Right cardiac atrium (tissue), 5 donors: ENCODE measurements at regions not wholly inside any gene's neighbourhood (a gene's known extent, or its start where the extent isn't known, plus 50 kb on each side); places are given as distances from the start of the nearest gene placed in this dataset.

Source experiments
- ATAC-seq, 2 donors: fragments of 200-7000 bp; cut with Tn5 transposase; one replicate each; pipeline versions ENCODE4 v1.8.0 to v1.9.1; 2020; ENCODE audit warnings: moderate library complexity in 2 of 2, mild to moderate bottlenecking in 1 of 2
- DNase-seq, 3 donors: peaks; one replicate each; pipeline ENCODE4 v3.0.0-alpha.2; 2020
- H3K27ac ChIP-seq: one replicate; pipeline ENCODE4 v1.5.1; 2013; ENCODE audit warnings: mild to moderate bottlenecking, low read length, control low read depth, moderate library complexity
- H3K27me3 ChIP-seq: one replicate; pipeline ENCODE4 v1.6.1; 2013; ENCODE audit not compliant: control insufficient read depth, insufficient read depth
- H3K4me1 ChIP-seq: one replicate; pipeline ENCODE4 v1.6.1; 2013; ENCODE audit warnings: low read length; ENCODE audit not compliant: control insufficient read depth, insufficient read depth
- H3K4me3 ChIP-seq: one replicate; pipeline ENCODE4 v1.5.1; 2013; ENCODE audit warnings: low read length, control low read depth
- H3K9me3 ChIP-seq: one replicate; pipeline ENCODE4 v1.6.1; 2013; ENCODE audit warnings: low read length; ENCODE audit not compliant: control insufficient read depth
- WGBS: extraction: QIAGEN DNeasy Blood & Tissue Kit; methylation state at CpG from one replicate; pipeline ENCODE4 v1.1.7; 2013; 5-methylcytosine and 5-hydroxymethylcytosine counted together
- intact Hi-C, 4 donors: fragments of 100-400 bp; cut with DNase I; formaldehyde crosslinking; loops; one replicate each; pipeline versions ENCODE4 v1.11.0 to v1.14.0; 2022 to 2023
- donor health status: healthy with polysubstance abuse.
- donor health status: DM: no; HTN: yes; CAD: no.
- donor health status: DM: no; HTN: no; CAD: no.
- donor health status: DM: no; HTN: yes; CAD: no; lungs with severe emphysema.
- donor health status: DM: yes; HTN: yes; CAD: no.

- no peak for DNase-seq
- Histone ChIP-seq H3K4me3 (no peak overlapping the region), H3K27me3 (no peaks in the 10 kb centered on the region), H3K4me1 (no peaks in the 10 kb centered on the region), H3K9me3 (no peaks in the 10 kb centered on the region), H3K27ac (no peak overlapping the region)
- ATAC-seq = no peak
- 37% methylated on average over 1 of the region's 1 CpG for WGBS
- intact Hi-C loops = no loop called here
Measured at GRCh38 chr5:72760259-72760658, 56.2 kb upstream of the TNPO1 start.

- ATAC-seq (no peak), DNase-seq (no peak)
- H3K9me3 ChIP-seq = no peaks in the 10 kb centered on the region
- no peak overlapping the region for H3K4me3 ChIP-seq
- intact Hi-C loops = no loop called here
- H3K27me3 ChIP-seq = no peaks in the 10 kb centered on the region
- no peak overlapping the region for H3K27ac ChIP-seq
- H3K4me1 ChIP-seq = no peaks in the 10 kb centered on the region
- 92% methylated on average over 1 of the region's 1 CpG for WGBS
Measured at GRCh38 chr5:72752909-72753308, 63.6 kb upstream of the TNPO1 start.

GRCh38 chr5:72749362-72749997, 67.0 kb upstream of the TNPO1 start:
- DNase-seq = peak in 1 of 3 donors; percentile 48
- no peak overlapping the region for H3K27ac ChIP-seq
- ATAC-seq = no peak
- H3K4me3 ChIP-seq = no peak overlapping the region
- 83% methylated on average over 12 of the region's 12 CpGs for WGBS
- H3K27me3 ChIP-seq = no peaks in the 10 kb centered on the region
- H3K4me1 ChIP-seq = no peaks in the 10 kb centered on the region
- intact Hi-C loops = no loop called here
- H3K9me3 ChIP-seq = no peaks in the 10 kb centered on the region

DNA sequence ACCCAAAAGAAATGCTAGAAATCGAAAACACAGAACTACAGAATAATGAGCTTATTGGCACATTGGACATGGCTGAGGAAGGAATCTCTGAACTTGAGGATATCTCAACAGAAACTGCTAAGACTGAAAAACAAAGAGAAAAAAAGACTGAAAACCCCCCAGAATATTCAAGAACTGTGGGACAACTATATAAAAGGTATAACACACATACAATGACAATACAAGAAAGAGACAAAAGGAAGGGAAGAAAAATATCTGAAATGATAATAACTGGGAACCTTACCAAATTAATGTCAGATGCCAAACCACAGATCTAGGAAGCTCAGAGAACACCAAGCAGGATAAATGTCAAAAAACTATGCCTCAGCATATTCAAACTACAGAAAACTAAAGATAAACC, 68.6 kb upstream of the TNPO1 start:
- WGBS = 91% methylated on average over 1 of the region's 1 CpG
- DNase-seq = no peak
- H3K27ac ChIP-seq = no peak overlapping the region
- H3K27me3 ChIP-seq = no peaks in the 10 kb centered on the region
- H3K4me3 ChIP-seq = no peak overlapping the region
- no peaks in the 10 kb centered on the region for H3K9me3 ChIP-seq
- intact Hi-C loops = no loop called here
- H3K4me1 ChIP-seq = no peaks in the 10 kb centered on the region
- ATAC-seq = no peak

GRCh38 chr5:72746736-72747135, 69.7 kb upstream of the TNPO1 start:
- intact Hi-C loops = no loop called here
- H3K27me3 ChIP-seq = no peaks in the 10 kb centered on the region
- no peaks in the 10 kb centered on the region for H3K9me3 ChIP-seq
- H3K4me3 ChIP-seq = no peak overlapping the region
- ATAC-seq = no peak
- H3K4me1 ChIP-seq = no peaks in the 10 kb centered on the region
- no peak overlapping the region for H3K27ac ChIP-seq
- 92% methylated on average over 5 of the region's 5 CpGs for WGBS
- no peak for DNase-seq

- no peaks in the 10 kb centered on the region for H3K4me1 ChIP-seq
- H3K27me3 ChIP-seq = no peaks in the 10 kb centered on the region
- no peak overlapping the region for H3K27ac ChIP-seq
- ATAC-seq = no peak
- H3K4me3 ChIP-seq = no peak overlapping the region
- no peak for DNase-seq
- H3K9me3 ChIP-seq = no peaks in the 10 kb centered on the region
- WGBS = 91% methylated on average over 4 of the region's 4 CpGs
- intact Hi-C loops = no loop called here
Measured at GRCh38 chr5:72744136-72744535, 72.3 kb upstream of the TNPO1 start.

DNA sequence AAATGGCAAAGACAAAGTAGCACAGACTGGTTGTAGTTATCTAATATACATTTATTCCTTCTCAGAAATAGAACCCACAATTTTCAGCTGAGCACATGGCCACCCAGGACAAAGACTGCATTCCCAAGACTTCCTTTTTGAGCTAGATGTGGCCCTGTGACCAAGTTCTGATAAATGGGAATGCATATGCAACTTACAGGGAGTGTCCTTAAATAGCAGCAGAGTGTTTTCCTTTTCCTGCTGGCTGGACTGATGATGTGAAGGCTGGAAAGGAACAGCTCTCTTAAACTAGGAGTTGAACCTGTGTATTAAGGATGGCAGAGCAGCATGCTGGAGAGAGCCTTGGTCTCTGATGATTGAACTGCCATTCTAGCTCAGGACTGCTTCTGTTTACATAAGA, 74.7 kb upstream of the TNPO1 start:
- Histone ChIP-seq H3K4me3 (no peak overlapping the region), H3K9me3 (no peaks in the 10 kb centered on the region), H3K27me3 (no peaks in the 10 kb centered on the region), H3K4me1 (no peaks in the 10 kb centered on the region), H3K27ac (no peak overlapping the region)
- no peak for ATAC-seq
- no peak for DNase-seq
- intact Hi-C loops = no loop called here

DNA sequence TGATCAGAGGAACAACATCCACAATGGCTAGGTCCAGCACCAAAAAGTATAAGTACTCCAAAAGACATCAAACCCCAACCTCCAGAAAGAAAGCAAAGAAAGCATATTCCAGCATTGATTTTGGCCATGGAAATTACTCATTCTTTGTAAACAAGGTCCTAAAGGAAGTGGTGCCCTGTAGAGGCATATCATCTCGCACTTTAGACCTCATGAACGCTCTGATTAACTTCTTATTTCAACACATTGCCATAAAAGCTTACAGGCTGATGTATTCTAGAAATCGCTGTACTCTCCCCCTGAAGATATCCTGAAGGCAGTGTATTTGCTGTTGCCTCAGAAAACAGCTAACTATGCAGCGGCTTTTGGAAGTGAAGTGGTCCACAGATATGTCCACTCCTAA, 82.7 kb upstream of the TNPO1 start:
- ATAC-seq = no peak

GRCh38 chr5:72723581-72723980, 92.9 kb upstream of the TNPO1 start:
- Histone ChIP-seq H3K4me1 (no peaks in the 10 kb centered on the region), H3K9me3 (no peaks in the 10 kb centered on the region), H3K4me3 (no peak overlapping the region), H3K27me3 (no peaks in the 10 kb centered on the region), H3K27ac (no peak overlapping the region)
- ATAC-seq (no peak), DNase-seq (no peak)
- intact Hi-C loops = no loop called here

More for the DNA sequence above, 82.7 kb upstream of the TNPO1 start:
- no peaks in the 10 kb centered on the region for H3K4me1 ChIP-seq
- no peaks in the 10 kb centered on the region for H3K27me3 ChIP-seq
- 74% methylated on average over 4 of the region's 4 CpGs for WGBS
- no peak for DNase-seq
- no peak overlapping the region for H3K4me3 ChIP-seq
- intact Hi-C loops = no loop called here
- H3K27ac ChIP-seq = no peak overlapping the region
- H3K9me3 ChIP-seq = no peaks in the 10 kb centered on the region

- intact Hi-C loops = no loop called here
- WGBS = 84% methylated on average over 5 of the region's 5 CpGs
- no peaks in the 10 kb centered on the region for H3K9me3 ChIP-seq
Measured at GRCh38 chr5:72722792-72723452, 93.5 kb upstream of the TNPO1 start.

DNA sequence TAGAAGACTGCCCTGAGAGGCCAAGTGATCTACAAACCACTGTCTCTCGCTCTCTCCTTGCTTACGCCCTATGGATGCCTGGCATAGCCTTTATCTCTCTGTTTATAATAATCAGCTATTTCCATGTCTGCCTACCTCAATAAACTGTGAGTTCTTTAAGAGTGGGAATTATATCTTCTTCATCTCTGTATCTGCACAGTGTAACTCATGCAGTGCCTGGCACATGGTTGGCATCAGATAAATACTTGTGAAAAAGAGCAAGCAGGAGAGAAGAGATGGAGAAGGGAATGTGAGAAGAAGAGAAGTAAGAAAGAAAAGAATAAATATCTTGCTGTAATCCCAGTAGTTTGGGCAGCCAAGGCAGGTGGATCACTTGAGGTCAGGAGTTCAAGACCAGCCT, 94.6 kb upstream of the TNPO1 start:
- ATAC-seq = no peak

More at GRCh38 chr5:72722792-72723452, 93.5 kb upstream of the TNPO1 start:
- ATAC-seq (no peak), DNase-seq (no peak)
- no peak overlapping the region for H3K4me3 ChIP-seq
- no peak overlapping the region for H3K27ac ChIP-seq
- H3K27me3 ChIP-seq = no peaks in the 10 kb centered on the region
- H3K4me1 ChIP-seq = no peaks in the 10 kb centered on the region

GRCh38 chr5:72720205-72720604, 96.3 kb upstream of the TNPO1 start:
- no peak for ATAC-seq
- no peak for DNase-seq
- H3K9me3 ChIP-seq = no peaks in the 10 kb centered on the region
- no peak overlapping the region for H3K4me3 ChIP-seq
- H3K27ac ChIP-seq = no peak overlapping the region
- no peaks in the 10 kb centered on the region for H3K27me3 ChIP-seq
- intact Hi-C loops = no loop called here
- 62% methylated on average over 4 of the region's 4 CpGs for WGBS
- H3K4me1 ChIP-seq = no peaks in the 10 kb centered on the region

More for the DNA sequence above, 94.6 kb upstream of the TNPO1 start:
- no peak overlapping the region for H3K4me3 ChIP-seq
- no peaks in the 10 kb centered on the region for H3K27me3 ChIP-seq
- no peaks in the 10 kb centered on the region for H3K9me3 ChIP-seq
- no peak for DNase-seq
- intact Hi-C loops = no loop called here
- H3K27ac ChIP-seq = no peak overlapping the region
- 92% methylated on average over 2 of the region's 2 CpGs for WGBS
- no peaks in the 10 kb centered on the region for H3K4me1 ChIP-seq
